ENCODE measurements at regions not wholly inside any gene's neighbourhood (a gene's known extent, or its start where the extent isn't known, plus 50 kb on each side); places are given as distances from the start of the nearest gene placed in this dataset.

DNA sequence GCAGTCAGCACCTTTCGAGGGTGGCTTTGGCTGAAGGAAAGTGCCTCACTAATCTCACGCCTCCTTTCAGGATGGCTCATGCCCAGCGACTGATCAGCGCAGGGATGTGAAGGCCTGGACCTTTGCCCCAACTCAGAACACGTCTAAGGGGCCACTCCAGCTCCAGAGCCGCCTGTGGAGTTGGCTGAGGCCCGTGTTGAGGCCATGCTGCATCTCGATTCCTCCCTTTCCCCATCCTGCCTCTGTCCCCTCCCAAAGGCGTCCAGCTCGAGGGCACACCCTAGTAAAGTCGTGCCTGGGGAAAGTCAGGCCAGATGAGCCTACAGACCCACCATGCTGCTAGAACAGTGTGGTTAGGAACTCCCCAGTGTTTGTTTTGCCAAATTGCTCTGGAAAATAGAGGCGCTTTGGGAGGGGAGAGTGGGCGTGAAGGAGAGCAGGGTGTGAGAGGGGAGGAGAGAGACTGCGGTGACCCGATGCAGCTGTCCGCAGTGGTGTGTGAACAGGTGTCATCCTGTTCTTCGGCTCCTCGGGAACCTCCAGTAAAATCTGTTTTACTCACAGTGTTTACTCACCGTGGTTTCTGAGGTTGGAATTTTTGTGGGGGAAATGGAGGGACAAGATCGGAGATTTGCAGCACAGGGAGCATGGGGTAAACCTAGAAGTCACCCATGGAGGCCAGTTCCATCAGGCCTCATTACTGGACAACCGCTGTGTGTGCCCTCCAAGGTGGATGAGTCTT, 85.0 kb upstream of the PMEPA1 start:
- TF ChIP-seq, protein P1, sequence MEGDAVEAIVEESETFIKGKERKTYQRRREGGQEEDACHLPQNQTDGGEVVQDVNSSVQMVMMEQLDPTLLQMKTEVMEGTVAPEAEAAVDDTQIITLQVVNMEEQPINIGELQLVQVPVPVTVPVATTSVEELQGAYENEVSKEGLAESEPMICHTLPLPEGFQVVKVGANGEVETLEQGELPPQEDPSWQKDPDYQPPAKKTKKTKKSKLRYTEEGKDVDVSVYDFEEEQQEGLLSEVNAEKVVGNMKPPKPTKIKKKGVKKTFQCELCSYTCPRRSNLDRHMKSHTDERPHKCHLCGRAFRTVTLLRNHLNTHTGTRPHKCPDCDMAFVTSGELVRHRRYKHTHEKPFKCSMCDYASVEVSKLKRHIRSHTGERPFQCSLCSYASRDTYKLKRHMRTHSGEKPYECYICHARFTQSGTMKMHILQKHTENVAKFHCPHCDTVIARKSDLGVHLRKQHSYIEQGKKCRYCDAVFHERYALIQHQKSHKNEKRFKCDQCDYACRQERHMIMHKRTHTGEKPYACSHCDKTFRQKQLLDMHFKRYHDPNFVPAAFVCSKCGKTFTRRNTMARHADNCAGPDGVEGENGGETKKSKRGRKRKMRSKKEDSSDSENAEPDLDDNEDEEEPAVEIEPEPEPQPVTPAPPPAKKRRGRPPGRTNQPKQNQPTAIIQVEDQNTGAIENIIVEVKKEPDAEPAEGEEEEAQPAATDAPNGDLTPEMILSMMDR (conservative IDR thresholded peaks at IDR 0.05 in 1 of 2, IDR thresholded peaks at IDR 0.05 in 1 of 2; ENCODE audit: extremely low read depth in 1 of 2, insufficient read depth in 1 of 2, low read depth in 1 of 2, low read length in 2 of 2), result no peak
- no peak for TF ChIP-seq EZH2 (IDR thresholded peaks at IDR 0.05; ENCODE audit: borderline replicate concordance, low read length)
